ENCODE measurements at regions not wholly inside any gene's neighbourhood (a gene's known extent, or its start where the extent isn't known, plus 50 kb on each side); places are given as distances from the start of the nearest gene placed in this dataset.

DNA sequence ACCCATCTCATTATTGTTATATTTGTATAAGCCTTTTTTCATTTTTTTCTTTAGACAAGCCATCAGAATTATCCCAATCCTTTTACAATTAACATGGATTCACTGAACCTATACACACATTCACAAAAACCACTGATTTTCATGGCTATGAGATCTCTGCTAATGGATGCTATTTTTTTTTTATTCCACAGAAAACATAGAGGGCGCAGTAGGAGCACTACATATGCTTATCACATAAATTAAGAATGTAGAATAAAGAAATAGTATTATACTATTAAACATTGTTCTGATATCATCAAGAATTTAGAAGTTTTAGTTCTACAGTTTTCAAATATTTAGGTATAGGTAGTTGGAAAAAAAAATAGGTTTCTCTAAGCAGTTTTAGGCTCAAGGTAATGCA is 1477.4 kb downstream of the ARAP2 start:
- TF ChIP-seq EP300 (IDR thresholded peaks at IDR 0.05) (no peak), POLR2A (IDR thresholded peaks at IDR 0.05) (no peak)
- TF ChIP-seq, protein P1, sequence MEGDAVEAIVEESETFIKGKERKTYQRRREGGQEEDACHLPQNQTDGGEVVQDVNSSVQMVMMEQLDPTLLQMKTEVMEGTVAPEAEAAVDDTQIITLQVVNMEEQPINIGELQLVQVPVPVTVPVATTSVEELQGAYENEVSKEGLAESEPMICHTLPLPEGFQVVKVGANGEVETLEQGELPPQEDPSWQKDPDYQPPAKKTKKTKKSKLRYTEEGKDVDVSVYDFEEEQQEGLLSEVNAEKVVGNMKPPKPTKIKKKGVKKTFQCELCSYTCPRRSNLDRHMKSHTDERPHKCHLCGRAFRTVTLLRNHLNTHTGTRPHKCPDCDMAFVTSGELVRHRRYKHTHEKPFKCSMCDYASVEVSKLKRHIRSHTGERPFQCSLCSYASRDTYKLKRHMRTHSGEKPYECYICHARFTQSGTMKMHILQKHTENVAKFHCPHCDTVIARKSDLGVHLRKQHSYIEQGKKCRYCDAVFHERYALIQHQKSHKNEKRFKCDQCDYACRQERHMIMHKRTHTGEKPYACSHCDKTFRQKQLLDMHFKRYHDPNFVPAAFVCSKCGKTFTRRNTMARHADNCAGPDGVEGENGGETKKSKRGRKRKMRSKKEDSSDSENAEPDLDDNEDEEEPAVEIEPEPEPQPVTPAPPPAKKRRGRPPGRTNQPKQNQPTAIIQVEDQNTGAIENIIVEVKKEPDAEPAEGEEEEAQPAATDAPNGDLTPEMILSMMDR (IDR thresholded peaks at IDR 0.05) = no peak
